DMS 273 treated with DMSO at 0.1 percent for 48 hours (cell line): ENCODE measurements at regions not wholly inside any gene's neighbourhood (a gene's known extent, or its start where the extent isn't known, plus 50 kb on each side); places are given as distances from the start of the nearest gene placed in this dataset.
"Not testable (repeated sequence)": the region's sequence is repeated elsewhere in the genome, so short reads cannot be mapped to it uniquely, and the experiment has no call there.

Source experiments
- DNase-seq: peaks from one replicate; lab custom pipeline; 2025; lab: John Stamatoyannopoulos, UW

DNA sequence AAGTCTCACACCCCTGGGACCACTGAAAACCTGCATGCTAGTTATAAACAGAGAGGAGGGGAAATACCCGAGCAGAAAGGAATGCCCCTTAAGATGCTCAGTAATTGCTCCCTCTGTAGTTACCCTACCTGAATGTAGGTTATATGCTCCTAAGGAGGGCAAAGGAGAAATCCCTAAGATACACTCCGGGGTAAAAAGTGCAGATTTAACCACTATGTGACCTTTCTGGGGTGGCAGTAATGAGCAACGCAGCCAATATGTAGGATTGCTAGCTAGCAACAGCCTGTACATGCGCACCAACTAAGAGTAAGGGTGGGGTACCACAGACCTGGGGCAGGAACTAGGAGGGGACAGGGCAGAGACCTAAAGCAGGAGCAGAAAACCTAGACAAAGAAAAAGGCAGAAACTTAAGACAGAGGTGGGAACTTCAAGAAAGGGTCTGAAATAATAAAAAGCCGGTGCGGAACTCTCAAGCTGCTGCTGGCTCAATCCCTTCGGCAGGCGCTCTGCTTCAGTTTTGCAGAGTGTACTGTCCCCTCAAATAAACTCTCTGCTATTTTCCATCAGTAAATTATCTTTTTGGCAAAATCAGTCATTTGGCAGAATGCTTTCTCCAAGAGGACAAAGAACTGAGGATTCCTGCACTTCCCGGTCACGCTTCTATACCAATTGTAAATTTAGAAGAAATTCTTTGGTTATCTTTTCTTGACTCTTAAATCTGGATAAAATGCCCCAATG, 823.8 kb downstream of the CDH11 start:
- DNase-seq, result no peak

DNA sequence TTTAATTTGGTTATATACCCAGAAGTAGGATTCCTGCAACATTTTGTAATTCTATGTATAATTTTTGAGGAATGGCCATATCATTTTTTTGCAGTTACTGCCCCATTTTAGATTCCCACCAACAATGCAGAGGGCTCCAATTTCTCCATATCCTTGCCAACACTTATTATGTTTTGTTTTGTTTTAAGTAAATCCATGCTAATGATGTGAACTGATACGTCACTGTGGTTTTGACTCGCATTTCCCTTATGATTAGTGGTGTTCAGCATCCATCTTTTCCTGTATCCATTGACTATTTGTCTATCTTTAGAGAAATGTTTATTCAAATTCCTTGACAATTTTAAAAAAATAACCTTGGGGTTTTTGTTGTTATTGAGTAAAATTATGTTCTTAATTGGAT, 826.4 kb downstream of the CDH11 start:
- DNase-seq, result no peak

DNA sequence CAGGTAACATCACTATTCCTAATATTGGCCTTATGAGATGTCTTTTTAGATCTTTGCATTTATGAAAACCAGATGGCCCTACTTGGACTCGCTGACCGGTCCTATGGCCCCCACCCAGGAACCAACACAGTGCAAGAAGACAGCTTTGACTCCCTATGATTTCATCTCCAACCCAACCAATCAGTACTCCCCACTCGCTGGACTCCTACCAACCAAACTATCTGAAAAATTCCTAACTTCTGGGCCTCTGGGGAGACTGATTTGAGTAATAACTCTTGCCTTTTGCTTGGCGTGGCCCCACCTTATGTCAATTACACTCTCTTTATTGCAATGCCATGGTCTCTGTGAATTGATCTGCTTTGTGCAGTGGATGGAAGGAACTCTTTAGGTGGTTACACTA, 828.9 kb downstream of the CDH11 start:
- no peak for DNase-seq

DNA sequence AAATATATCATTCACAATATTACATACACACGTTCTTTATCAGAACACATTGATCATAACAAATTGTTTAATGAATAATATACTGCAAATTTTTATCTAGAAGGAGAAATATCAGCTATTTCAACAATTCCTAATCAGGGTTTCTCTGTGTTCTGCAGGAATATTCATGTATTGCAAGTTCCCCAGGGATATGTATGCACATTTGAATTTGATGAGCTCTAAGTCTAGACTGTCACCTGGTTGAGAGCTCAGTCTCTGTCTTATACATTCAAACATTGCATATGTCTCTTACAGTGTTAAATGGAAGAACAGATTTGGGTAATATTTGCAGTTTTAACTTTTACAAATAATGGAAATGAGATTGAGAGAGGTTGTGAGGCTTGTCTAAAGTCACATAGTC, 829.7 kb downstream of the CDH11 start:
- no peak for DNase-seq

DNA sequence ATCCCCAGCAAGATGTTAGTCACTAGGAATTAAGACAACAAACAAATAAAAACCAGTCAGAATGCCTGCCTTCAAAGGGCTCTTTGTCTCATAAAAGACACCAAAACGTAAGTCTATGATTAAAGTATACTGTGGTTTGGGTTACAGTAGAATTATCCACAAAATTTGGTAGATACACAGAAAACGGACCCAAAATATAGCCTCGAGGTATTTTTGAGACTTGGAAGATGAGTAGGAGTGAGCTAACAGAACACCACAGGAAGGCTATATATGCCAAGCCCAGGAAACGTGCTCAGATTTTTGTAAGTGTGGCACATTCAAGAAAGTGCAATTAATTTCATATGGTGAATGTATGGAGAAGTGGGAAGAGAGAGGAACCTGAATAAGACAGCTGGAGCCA, 831.4 kb downstream of the CDH11 start:
- no peak for DNase-seq

DNA sequence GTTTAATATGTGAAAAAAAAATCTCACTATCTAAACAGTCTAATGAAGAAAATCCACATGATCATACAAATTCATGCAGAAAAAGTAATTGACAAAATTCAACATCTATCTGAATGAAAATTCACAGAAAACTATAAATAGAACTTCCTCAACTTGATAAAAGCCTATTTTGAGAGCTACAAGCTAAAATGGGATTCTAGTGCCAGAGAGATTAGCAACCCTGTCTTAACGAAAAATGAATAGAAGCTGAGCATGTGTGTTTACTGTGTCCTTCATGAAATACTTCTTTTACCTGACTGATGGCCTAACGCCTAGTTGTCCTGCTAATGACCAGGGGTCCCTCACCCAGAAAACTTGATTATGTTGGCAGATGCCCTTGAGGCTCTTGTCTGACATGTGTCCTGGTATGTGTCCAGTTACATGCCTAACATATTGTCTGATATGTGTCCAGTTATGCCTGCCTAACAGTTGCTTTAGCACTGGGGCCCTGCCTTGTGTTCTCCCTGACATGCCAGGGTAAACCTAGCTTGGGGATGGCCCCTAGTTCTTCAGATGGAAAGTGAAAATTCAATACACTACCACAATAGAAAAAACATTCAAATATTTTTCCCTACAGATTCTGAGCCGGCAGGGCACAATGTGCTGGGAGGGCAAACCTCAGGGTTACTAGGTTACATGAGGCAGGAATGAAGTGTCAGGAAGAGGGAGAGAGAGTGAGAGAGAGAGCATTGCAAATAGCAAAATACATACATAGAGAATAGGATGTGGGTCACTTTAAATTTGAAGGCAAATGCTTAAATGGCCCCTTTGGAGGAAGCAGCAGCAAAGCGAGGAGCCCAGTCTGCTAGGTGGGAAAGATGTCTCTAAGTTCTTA, 834.0 kb downstream of the CDH11 start:
- no peak for DNase-seq

DNA sequence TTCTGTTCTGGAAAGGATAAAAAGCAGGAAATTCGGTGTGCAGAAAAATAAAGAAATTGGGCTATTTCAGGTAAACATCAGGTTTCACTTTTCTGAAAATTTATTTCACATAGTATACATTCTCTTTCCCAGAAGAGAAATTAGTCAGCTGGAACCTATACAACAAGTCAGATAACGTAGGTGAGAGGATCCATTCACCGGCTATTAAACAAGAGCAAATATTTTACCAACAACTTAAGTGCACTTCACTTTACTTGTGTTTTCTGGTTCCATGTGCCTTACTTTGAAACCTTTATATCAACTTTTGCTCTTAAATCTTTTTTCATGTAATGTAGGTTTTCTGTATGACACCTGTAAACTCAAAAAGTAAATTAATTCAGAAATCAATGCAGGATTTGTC, 839.7 kb downstream of the CDH11 start:
- DNase-seq, result no peak

DNA sequence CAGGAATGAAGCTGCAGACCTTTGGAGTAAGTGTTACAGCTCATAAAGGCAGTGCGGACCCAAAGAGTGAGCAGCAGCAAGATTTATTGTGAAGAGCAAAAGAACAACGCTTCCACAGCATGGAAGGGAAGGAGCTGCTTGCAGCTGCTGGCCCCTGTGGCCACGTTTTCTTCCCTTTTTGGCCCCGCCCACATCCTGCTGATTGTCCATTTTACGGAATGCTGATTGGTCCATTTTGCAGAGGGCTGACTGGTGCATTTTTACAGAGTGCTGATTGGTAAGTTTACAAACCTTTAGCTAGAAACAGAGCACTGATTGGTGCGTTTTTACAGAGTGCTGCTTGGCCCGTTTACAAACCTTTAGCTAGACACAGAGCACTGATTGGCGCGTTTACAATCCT, 841.5 kb downstream of the CDH11 start:
- no peak for DNase-seq

DNA sequence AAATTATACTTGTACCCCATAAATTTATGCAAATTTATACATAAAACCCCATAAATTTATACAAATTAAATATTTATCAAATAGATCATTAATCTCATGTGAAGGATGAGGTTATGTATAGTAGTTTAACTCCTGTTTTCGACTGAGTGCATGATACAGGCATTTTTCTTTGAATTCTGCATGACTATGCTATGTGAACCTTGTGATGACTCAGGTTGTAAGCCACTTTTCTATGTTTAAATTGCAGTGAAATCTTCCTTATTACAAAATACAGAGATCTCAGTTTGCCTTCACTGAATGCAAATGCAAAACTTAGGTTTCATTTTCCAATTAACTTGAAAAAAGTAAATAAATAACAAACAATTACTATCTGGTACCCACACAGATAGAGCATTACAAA, 843.7 kb downstream of the CDH11 start:
- DNase-seq, result no peak

DNA sequence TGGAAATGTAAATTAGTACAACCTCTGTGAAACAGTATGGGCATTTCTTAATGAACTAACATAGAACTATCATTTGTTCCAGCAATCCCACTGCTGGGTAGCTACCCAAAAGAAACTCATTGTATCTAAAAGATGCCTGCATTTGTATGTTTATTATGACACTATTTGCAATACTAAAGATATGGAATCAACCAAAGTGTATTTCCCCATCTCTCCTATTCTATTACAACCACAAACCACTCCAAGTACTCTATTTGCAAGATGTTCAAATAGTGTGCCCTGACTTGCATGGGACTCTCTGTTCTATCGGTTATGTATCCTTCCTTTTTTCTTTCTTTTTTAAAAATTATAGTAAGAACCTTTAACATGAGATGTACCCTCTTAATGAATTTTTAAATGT, 845.2 kb downstream of the CDH11 start:
- DNase-seq, result no peak

DNA sequence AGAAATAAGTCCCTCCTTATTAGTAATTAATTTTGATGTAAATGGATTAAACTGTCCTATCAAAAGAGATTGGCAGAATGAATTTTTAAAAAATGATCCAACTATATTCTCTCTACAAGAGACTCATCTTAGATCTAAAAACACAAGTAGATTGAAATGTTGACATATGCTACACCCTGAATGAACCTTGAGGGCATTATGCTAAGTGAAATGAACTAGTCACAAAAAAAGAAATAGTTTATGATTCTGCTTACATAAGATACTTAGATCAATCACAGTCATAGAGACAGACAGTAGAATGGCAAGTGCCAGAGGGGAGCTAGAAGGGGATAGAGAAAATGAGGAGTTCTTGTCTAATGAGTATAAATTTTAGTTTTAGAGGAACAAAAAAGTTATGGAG, 849.8 kb downstream of the CDH11 start:
- no peak for DNase-seq

DNA sequence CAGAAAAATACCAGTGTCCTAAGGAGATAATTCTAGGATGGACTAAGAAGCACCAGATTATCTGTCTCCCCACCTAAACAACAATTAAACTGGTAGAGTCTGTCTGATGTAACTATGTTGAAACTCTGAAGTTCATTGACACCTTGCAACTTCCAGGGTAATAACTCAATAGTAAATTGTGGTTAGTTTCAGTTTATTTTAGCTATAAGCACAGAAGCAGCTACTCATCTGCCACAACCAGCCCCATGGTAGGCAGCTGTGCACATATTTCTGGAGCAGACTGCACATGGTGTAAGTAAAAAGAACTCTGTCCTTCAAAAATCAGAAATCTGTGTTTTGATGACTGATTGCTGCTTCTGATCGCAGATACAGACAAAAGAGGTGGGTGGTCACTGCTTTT, 852.1 kb downstream of the CDH11 start:
- DNase-seq, result no peak

DNA sequence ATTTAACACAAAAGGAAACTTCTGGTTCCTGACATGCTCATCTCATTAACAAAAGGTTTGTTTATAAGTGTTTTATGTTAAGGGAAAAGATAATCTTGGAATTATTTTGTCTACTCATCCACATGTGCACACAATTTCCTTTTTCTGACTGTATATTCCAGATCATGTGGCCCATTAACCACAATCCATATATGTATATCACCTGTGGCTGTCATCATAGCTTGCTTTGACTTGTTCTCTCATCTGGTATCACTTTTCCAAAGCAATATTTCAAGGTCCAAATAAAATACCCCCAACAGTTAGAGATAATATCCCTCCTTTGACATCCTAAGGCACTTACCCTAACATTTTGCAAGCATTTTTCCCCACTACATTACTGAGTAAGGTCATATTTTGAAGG, 856.1 kb downstream of the CDH11 start:
- no peak for DNase-seq

DNA sequence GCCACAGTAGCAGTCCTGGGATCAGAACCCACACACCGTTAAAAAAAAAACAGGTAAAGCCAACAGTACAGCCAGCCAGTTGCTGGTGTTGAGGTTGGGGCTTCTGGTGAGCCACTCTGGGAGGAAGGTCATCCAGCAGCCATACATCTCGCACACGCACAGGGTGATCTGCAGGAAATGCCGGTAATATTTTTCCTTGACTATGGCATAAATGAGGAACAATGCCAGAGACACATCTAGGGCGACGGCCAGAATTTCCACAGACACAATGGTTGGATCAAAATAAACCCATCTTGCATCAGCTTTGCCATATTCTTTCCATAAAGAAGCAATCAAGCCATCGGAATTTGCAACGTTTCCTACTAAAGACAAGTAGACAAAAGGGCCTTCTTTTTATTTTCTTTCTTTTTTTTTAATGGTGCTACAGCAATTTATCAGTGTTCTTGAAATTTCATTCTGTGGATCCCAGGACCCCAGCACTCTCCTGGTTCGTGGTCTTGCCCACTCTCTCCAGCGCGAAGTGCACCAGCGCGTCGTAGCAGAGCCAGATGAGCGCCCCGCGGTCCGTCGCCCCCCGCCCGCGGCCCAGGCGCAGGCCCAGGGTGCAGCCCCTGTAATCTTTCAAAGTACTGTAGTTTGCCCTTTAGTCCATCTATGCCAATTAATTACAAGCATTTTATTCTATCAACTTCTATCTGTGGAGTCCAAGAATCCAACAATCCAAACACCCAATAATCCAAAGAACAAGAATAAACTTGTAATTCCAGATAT, 861.0 kb downstream of the CDH11 start:
- not testable (repeated sequence) for DNase-seq

DNA sequence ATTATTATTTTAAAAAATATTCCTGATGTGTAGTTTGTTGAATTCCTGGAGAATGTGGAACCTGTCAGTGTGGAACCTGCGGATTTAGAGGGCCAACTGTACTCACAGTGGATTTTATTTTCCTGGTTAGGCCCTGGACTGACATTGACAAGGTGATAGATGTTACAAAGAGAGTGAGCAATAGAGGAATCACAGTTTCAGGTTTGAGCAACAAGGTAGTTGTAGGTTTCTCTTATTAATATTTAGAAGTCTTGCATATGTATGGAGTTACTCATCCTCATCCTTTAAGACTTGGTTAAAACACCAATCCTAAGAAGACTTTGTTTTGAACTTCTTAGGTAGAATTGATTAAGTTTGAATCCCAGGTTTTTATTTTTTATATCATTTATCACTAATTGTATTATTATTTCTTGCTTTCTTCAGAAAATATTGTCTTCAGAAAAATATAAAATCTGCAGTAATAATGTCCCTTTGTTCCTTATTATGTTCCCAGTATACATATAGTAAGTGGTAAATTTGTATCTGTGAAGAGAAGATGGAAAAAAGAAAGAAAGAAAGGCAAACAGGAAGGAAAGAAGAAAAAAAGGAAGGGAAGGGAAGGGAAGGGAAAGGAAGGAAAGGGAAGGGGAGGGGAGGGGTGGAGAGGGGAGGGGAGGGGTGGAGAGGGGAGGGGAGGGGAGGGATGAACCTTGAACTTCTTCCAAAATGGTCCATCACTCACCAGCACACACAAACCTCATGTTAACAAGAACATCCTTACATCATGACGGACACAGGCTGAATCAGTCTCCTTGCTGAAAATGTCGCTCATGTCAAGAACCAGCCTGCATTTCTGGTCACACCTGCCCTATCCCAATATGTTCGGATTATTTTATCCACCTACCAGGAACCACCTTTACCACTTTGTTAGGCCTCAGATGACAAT, 867.2 kb downstream of the CDH11 start:
- DNase-seq, result no peak

DNA sequence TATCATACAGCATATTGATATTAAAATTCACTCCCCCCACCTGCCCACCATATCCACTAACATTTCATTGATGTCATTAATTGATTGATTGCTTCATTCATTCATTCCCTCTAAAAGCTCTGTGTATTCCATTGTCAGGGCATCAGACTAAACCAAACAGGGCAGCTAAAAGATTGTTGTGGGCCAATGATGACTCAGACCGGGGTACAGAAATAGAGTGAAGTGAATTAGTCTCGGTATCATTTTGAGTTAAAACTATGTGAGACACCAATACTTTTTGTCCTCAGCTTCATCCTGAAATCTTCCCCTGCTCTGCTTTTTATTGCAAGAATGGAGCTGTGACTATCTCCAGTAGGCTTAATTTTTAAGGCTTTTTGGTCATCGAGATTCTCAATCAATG, 868.3 kb downstream of the CDH11 start:
- DNase-seq, result no peak

DNA sequence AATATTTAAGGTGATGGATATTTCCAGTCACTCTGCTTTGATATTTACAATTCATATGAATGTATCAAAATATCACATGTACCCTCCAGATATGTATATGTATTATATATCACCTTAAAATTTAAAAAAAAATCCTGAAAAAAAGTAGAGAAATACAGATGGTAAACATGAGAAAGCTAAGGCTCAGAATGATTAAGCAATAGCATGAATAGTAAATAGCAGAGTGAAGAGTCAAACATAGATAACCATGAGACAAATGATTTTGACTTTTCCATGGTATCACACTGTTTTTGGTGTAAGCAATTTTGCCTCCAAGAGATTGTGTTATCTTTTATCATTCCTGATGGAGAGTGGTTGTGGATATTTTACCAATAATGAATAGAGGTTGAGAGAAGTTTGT, 868.8 kb downstream of the CDH11 start:
- DNase-seq, result no peak

DNA sequence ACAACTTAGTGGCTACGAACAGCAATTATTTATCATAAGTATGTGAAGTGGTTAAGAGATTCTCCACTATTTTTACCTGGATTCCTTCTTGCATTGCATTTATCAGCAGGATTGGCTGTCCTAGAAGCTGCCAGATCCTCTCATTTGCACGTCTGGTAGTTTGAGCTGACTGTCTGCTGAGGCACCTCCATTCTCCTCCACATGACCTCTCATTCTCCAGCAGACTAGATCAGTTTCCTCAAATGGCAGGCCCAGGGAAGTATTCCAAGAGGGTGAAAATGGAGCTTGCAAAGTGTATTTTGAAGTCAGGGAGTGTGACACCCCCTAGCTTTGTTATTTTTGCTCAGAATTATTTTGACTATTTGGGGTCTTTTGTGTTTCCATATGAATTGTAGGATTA, 870.1 kb downstream of the CDH11 start:
- no peak for DNase-seq

DNA sequence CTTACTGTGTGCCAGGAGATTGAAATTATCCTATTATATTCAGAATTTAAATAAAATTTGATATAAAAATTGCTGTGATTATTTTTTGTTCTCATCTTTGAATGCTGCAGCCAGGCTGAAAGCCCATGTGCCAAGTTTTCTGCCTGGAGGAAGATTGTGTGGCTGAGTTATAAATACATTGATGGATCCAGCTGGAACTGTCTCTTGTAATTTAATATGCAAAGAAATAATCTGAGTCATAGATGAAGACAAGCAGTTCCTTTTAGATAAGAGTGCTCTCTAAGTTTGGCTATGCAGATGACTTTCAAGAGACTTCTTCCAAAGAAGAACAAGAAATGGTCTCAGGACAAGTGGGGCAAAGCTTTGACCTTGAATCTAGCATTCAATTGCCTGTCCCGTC, 871.0 kb downstream of the CDH11 start:
- DNase-seq, result no peak

DNA sequence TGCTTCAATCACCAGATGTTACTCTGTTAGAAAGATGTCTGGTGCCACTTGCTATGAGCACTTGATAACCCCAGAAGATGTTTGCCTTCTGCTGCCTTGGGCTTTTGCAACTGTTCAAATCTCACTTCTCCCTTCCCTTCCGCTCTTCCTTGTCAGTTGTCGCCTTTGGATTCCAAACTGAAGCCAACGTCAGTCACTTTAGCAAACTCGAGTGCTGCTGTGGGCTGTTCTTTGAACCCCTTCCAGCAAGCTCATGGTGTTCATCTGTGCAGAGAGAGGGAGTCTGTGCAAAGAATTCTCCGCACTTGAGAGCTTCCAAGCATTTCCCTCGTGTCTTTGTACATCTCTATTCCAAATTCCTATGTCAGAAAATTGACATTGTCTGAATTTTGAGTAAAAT, 879.4 kb downstream of the CDH11 start:
- no peak for DNase-seq

DNA sequence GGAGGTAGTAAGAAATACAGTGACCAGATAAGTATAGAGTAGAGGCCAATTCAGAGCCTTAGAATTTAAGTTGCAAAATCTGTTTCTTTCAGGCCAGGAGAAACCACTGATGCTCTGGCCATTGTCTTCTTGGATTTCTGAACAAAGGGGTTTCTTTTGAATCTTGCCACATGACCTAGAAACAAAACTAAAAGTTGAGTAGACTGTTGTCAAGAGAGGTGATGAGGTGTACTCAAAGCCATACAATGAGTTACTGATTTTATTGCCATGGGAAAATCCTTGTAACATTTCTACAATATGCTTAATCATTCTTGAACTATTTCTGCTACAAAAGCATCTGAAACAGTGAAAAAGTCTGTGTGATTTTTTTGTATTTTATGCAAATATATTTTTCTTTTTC, 881.3 kb downstream of the CDH11 start:
- DNase-seq, result no peak

DNA sequence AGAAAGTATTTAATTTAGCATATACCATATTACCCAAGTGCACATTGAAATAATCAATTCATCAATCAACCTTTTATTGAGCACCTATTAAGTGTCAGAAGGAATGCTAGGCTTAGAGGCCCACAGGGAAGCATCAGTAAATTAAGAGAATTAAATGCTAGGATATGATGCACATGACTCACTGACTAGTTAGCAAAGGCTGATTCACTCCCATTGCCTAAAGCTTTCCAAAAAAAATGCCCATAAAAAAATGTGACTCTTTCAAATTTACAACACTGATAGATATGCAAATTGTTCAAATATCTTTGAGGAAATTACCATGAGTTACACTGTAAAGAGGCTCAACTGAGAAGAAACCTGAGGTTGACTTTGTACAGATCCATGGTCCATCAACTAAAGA, 883.3 kb downstream of the CDH11 start:
- DNase-seq, result no peak
